ENCODE measurements at regions not wholly inside any gene's neighbourhood (a gene's known extent, or its start where the extent isn't known, plus 50 kb on each side); places are given as distances from the start of the nearest gene placed in this dataset.

DNA sequence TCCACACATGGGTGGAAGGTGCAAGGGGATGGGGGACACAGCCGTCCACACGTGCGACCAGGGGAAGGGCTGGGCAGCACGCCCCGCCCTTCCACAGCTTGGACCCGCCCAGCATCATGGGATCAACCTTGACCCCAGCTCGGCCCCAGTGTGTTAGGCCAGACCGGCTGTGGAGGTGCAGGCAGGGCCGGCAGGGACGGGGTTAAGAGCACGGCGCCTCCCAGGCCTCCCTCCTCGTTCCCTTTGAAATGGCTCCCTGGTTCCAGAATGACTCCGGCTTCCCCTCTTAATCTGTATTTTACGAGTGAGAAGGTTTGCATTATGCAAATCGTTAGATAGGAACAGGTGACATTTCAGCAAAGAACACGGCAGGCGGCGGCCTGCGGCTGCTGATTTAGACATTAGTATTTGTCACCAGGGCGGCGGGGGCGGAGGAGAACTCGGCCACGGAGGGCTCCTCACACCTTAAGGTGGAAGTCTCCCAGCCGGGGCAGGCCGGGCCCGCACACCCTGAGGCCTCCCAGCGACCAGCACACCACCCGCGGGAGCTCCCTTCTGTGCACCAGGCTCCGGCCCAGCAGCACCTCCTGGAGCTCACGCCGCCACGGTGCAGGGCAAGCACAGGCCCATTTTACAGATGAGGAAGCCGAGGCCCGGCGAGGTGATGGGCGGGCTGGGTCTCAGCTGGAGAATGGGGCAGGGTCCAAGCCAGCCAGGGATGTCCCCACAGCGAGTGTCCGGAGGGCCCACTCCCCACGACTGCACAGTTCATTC lies 116.1 kb downstream of the FAM53A start:
- Histone ChIP-seq H3K79me2 (ENCODE audit: low read length) (no peaks in the 10 kb centered on the region), H2AFZ (ENCODE audit: low read length) (no peak overlapping the region), H3K4me2 (ENCODE audit: low read length) (no peak overlapping the region), H3K4me1 (ENCODE audit: insufficient read depth, low read length) (no peaks in the 10 kb centered on the region), H3K4me3 (ENCODE audit: low read length) (no peak overlapping the region), H3K9me2 (replicated peaks; ENCODE audit: low read length) (no peaks in the 10 kb centered on the region), H3F3A (ENCODE audit: low read length, unreplicated experiment) (no peaks in the 10 kb centered on the region), H3K9ac (ENCODE audit: low read length) (no peak overlapping the region), H3K9me3 (ENCODE audit: low read length) (no peaks in the 10 kb centered on the region), H3K27ac (ENCODE audit: low read length) (no peak overlapping the region), H3K36me3 (ENCODE audit: low read depth, low read length) (no peaks in the 10 kb centered on the region), H4K20me1 (ENCODE audit: low read length) (no peaks in the 10 kb centered on the region), H3K27me3 (ENCODE audit: low read length) (no peaks in the 10 kb centered on the region)
- CTCF ChIA-PET = no interaction called here
- TF ChIP-seq EZH2phosphoT487 (IDR thresholded peaks at IDR 0.05; ENCODE audit: borderline replicate concordance, low read length) = no peak
- TF ChIP-seq EZH2 (IDR thresholded peaks at IDR 0.05; ENCODE audit: low read length, unreplicated experiment) = no peak
- TF ChIP-seq, protein P1, sequence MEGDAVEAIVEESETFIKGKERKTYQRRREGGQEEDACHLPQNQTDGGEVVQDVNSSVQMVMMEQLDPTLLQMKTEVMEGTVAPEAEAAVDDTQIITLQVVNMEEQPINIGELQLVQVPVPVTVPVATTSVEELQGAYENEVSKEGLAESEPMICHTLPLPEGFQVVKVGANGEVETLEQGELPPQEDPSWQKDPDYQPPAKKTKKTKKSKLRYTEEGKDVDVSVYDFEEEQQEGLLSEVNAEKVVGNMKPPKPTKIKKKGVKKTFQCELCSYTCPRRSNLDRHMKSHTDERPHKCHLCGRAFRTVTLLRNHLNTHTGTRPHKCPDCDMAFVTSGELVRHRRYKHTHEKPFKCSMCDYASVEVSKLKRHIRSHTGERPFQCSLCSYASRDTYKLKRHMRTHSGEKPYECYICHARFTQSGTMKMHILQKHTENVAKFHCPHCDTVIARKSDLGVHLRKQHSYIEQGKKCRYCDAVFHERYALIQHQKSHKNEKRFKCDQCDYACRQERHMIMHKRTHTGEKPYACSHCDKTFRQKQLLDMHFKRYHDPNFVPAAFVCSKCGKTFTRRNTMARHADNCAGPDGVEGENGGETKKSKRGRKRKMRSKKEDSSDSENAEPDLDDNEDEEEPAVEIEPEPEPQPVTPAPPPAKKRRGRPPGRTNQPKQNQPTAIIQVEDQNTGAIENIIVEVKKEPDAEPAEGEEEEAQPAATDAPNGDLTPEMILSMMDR (conservative IDR thresholded peaks at IDR 0.05; ENCODE audit: low read depth, low read length) = no peak
- DNase-seq (no peak), ATAC-seq (no peak)
- POLR2A ChIA-PET (ENCODE audit: unreplicated experiment) = no interaction called here
- intact Hi-C loops (cut with micrococcal nuclease) = no loop called here
- no TSS peak for BruUV-seq (replicated peaks)

DNA sequence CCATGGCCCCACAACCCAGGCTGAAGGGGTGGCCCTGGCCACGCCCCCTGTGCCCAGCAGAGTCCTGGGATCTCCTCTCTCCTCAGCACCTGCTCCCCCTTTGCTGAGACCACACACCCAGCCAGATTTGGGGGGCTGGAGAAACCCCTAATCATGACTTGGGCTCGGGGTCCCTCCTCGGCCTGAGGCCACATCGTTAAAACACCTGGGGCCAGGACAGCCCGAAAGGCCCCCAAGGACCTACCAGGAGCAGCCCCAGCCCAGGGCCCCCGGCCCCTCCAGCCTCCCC lies 116.7 kb downstream of the FAM53A start:
- intact Hi-C loops (cut with micrococcal nuclease) = no loop called here
- no TSS peak for BruUV-seq (replicated peaks)

More for the DNA sequence above, 116.7 kb downstream of the FAM53A start:
- no peak overlapping the region for H3K4me2 ChIP-seq (ENCODE audit: low read length)
- POLR2A ChIA-PET (ENCODE audit: unreplicated experiment) = no interaction called here
- H3K9me3 ChIP-seq (ENCODE audit: low read length) = no peaks in the 10 kb centered on the region
- no peak for ATAC-seq
- no peak overlapping the region for H2AFZ ChIP-seq (ENCODE audit: low read length)
- no peaks in the 10 kb centered on the region for H3K9me2 ChIP-seq (replicated peaks; ENCODE audit: low read length)
- DNase-seq = no peak
- H3K27me3 ChIP-seq (ENCODE audit: low read length) = no peaks in the 10 kb centered on the region
- no peak for TF ChIP-seq EZH2phosphoT487 (IDR thresholded peaks at IDR 0.05; ENCODE audit: borderline replicate concordance, low read length)
- no peak for TF ChIP-seq EZH2 (IDR thresholded peaks at IDR 0.05; ENCODE audit: low read length, unreplicated experiment)
- TF ChIP-seq, protein P1 (conservative IDR thresholded peaks at IDR 0.05; ENCODE audit: low read depth, low read length) = no peak
- H4K20me1 ChIP-seq (ENCODE audit: low read length) = no peaks in the 10 kb centered on the region
- no peak overlapping the region for H3K4me3 ChIP-seq (ENCODE audit: low read length)
- no peaks in the 10 kb centered on the region for H3K79me2 ChIP-seq (ENCODE audit: low read length)
- H3K4me1 ChIP-seq (ENCODE audit: insufficient read depth, low read length) = no peaks in the 10 kb centered on the region
- H3K36me3 ChIP-seq (ENCODE audit: low read depth, low read length) = no peaks in the 10 kb centered on the region
- no peak overlapping the region for H3K27ac ChIP-seq (ENCODE audit: low read length)
- CTCF ChIA-PET = no interaction called here
- no peaks in the 10 kb centered on the region for H3F3A ChIP-seq (ENCODE audit: low read length, unreplicated experiment)
- no peak overlapping the region for H3K9ac ChIP-seq (ENCODE audit: low read length)

All from PC-3 (cell line).